ENCODE measurements at regions not wholly inside any gene's neighbourhood (a gene's known extent, or its start where the extent isn't known, plus 50 kb on each side); places are given as distances from the start of the nearest gene placed in this dataset.

DNA sequence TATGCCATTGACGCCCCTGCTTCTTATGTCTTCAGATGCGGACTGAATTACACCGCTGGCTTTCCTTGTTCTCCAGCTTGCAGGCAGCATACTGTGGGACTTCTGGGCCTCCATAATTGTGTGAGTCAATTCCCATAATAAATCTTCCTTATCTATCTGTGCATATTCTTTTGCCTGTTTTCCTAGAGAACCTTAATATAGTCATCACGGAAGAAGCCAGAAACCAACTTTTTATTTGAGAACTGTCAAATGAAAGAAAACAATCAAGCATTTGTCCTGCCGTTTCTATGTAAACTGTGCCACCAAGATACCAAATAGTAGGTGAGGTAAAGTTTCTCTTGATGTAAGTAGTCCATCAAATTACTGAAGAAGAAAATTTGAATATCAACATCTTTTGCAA lies 51.8 kb upstream of the B3GALNT1 start:
- Histone ChIP-seq H3K4me1 (ENCODE audit: insufficient read depth, poor library complexity, severe bottlenecking) (no peaks in the 10 kb centered on the region), H3K9me3 (ENCODE audit: severe bottlenecking) (no peaks in the 10 kb centered on the region), H3K27ac (ENCODE audit: poor library complexity, severe bottlenecking) (no peak overlapping the region), H3K27me3 (ENCODE audit: insufficient read depth, poor library complexity, severe bottlenecking) (no peaks in the 10 kb centered on the region), H3K4me3 (ENCODE audit: severe bottlenecking) (no peak overlapping the region), H3K36me3 (ENCODE audit: low read depth) (no peaks in the 10 kb centered on the region)
- ATAC-seq (ENCODE audit: low read depth) (no peak), DNase-seq (ENCODE audit: low spot score) (no peak)
- TF ChIP-seq, protein P1, sequence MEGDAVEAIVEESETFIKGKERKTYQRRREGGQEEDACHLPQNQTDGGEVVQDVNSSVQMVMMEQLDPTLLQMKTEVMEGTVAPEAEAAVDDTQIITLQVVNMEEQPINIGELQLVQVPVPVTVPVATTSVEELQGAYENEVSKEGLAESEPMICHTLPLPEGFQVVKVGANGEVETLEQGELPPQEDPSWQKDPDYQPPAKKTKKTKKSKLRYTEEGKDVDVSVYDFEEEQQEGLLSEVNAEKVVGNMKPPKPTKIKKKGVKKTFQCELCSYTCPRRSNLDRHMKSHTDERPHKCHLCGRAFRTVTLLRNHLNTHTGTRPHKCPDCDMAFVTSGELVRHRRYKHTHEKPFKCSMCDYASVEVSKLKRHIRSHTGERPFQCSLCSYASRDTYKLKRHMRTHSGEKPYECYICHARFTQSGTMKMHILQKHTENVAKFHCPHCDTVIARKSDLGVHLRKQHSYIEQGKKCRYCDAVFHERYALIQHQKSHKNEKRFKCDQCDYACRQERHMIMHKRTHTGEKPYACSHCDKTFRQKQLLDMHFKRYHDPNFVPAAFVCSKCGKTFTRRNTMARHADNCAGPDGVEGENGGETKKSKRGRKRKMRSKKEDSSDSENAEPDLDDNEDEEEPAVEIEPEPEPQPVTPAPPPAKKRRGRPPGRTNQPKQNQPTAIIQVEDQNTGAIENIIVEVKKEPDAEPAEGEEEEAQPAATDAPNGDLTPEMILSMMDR (IDR thresholded peaks at IDR 0.05; ENCODE audit: poor library complexity, severe bottlenecking) = no peak

GRCh38 chr3:161161603-161162002 lies 56.5 kb upstream of the B3GALNT1 start:
- H3K36me3 ChIP-seq (ENCODE audit: low read depth) = no peaks in the 10 kb centered on the region
- peaks cover 3% of the 10 kb centered on the region for H3K4me1 ChIP-seq (ENCODE audit: insufficient read depth, poor library complexity, severe bottlenecking)
- TF ChIP-seq, protein P1 (IDR thresholded peaks at IDR 0.05; ENCODE audit: poor library complexity, severe bottlenecking) = no peak
- H3K27ac ChIP-seq (ENCODE audit: poor library complexity, severe bottlenecking) = no peak overlapping the region
- no peaks in the 10 kb centered on the region for H3K27me3 ChIP-seq (ENCODE audit: insufficient read depth, poor library complexity, severe bottlenecking)
- H3K4me3 ChIP-seq (ENCODE audit: severe bottlenecking) = no peak overlapping the region
- ATAC-seq (ENCODE audit: low read depth) (no peak), DNase-seq (ENCODE audit: low spot score) (no peak)
- peaks cover 9% of the 10 kb centered on the region for H3K9me3 ChIP-seq (ENCODE audit: severe bottlenecking)

- Histone ChIP-seq H3K27ac (ENCODE audit: poor library complexity, severe bottlenecking) (peak overlapping the region; percentile 52), H3K4me3 (ENCODE audit: severe bottlenecking) (no peak overlapping the region), H3K4me1 (ENCODE audit: insufficient read depth, poor library complexity, severe bottlenecking) (peaks cover 3% of the 10 kb centered on the region), H3K27me3 (ENCODE audit: insufficient read depth, poor library complexity, severe bottlenecking) (no peaks in the 10 kb centered on the region), H3K36me3 (ENCODE audit: low read depth) (no peaks in the 10 kb centered on the region), H3K9me3 (ENCODE audit: severe bottlenecking) (peaks cover 9% of the 10 kb centered on the region)
- peak; percentile 53 for DNase-seq (ENCODE audit: low spot score)
- TF ChIP-seq, protein P1 (IDR thresholded peaks at IDR 0.05; ENCODE audit: poor library complexity, severe bottlenecking) = no peak
- ATAC-seq (ENCODE audit: low read depth) = peak; percentile 100
Measured at GRCh38 chr3:161163297-161163696, 57.8 kb upstream of the NMD3 start.

- TF ChIP-seq, protein P1 (IDR thresholded peaks at IDR 0.05; ENCODE audit: poor library complexity, severe bottlenecking) = no peak
- Histone ChIP-seq H3K4me3 (ENCODE audit: severe bottlenecking) (no peak overlapping the region), H3K27ac (ENCODE audit: poor library complexity, severe bottlenecking) (no peak overlapping the region), H3K27me3 (ENCODE audit: insufficient read depth, poor library complexity, severe bottlenecking) (no peaks in the 10 kb centered on the region), H3K9me3 (ENCODE audit: severe bottlenecking) (peaks cover 9% of the 10 kb centered on the region), H3K36me3 (ENCODE audit: low read depth) (no peaks in the 10 kb centered on the region), H3K4me1 (ENCODE audit: insufficient read depth, poor library complexity, severe bottlenecking) (peaks cover 3% of the 10 kb centered on the region)
- no peak for ATAC-seq (ENCODE audit: low read depth)
- DNase-seq (ENCODE audit: low spot score) = no peak
Measured at GRCh38 chr3:161166051-161166450, 55.1 kb upstream of the NMD3 start.

DNA sequence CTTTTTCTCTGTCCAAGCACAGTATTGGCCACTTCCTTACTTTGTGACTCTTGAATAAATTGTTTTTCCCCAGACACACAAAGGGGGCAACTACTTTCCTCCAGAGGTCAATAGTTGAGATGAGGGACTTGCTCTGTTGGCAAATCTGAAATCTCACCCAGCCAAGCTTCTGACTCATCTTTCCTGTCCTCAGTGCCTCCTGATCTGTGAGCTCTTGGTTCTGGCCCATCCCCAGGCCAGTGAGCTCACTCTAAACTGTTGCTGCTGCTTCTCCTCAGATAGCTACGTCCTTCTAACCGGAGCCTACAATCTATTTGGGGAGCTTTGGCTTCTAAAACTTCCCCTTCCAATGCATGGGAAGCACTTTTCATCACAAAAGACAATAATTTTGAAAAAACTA lies 50.0 kb upstream of the NMD3 start:
- ATAC-seq (ENCODE audit: low read depth) (peak; percentile 88), DNase-seq (ENCODE audit: low spot score) (no peak)
- H3K27me3 ChIP-seq (ENCODE audit: insufficient read depth, poor library complexity, severe bottlenecking) = no peaks in the 10 kb centered on the region
- TF ChIP-seq, protein P1 (IDR thresholded peaks at IDR 0.05; ENCODE audit: poor library complexity, severe bottlenecking) = no peak
- peaks cover 7% of the 10 kb centered on the region for H3K4me1 ChIP-seq (ENCODE audit: insufficient read depth, poor library complexity, severe bottlenecking)
- no peaks in the 10 kb centered on the region for H3K36me3 ChIP-seq (ENCODE audit: low read depth)
- no peaks in the 10 kb centered on the region for H3K9me3 ChIP-seq (ENCODE audit: severe bottlenecking)
- H3K4me3 ChIP-seq (ENCODE audit: severe bottlenecking) = no peak overlapping the region
- H3K27ac ChIP-seq (ENCODE audit: poor library complexity, severe bottlenecking) = no peak overlapping the region

All from RWPE2 (cell line).